D721Med (cell line): ENCODE measurements at regions not wholly inside any gene's neighbourhood (a gene's known extent, or its start where the extent isn't known, plus 50 kb on each side); places are given as distances from the start of the nearest gene placed in this dataset.

Experiments
- DNase-seq: peaks from one replicate; pipeline ENCODE4 v3.0.0; 2011; ENCODE audit warnings: low spot score; ENCODE audit not compliant: insufficient read length
- FAIRE-seq: peaks from 2 replicates; lab custom pipeline; 2011; peaks lifted over from hg19 to GRCh38; lab: Jason Lieb, UNC
- CTCF ChIP-seq: IDR thresholded peaks from 2 replicates; pipeline ENCODE4 v1.5.1; 2012; ENCODE audit warnings: mild to moderate bottlenecking, control low read depth; ENCODE audit not compliant: insufficient read depth; ENCODE audit errors: missing control alignments

- no peak for TF ChIP-seq CTCF
- DNase-seq, result no peak
- no peak for FAIRE-seq
Observed at GRCh38 chr1:163013826-163014600, 55.1 kb upstream of the RGS4 start.

GRCh38 chr1:163006051-163006834, 62.9 kb upstream of the RGS4 start:
- DNase-seq (no peak), FAIRE-seq (peak; percentile 32)

GRCh38 chr1:162997499-162998285, 71.5 kb upstream of the RGS4 start:
- no peak for TF ChIP-seq CTCF
- peak; percentile 64 for FAIRE-seq
- DNase-seq, result no peak

More at GRCh38 chr1:163006051-163006834, 62.9 kb upstream of the RGS4 start:
- no peak for TF ChIP-seq CTCF

GRCh38 chr1:162996261-162996660, 72.9 kb upstream of the RGS4 start:
- DNase-seq (no peak), FAIRE-seq (no peak)
- TF ChIP-seq CTCF, result no peak

- FAIRE-seq, result peak; percentile 70
- TF ChIP-seq CTCF, result no peak
- no peak for DNase-seq
Observed at GRCh38 chr1:162994921-162995320, 74.2 kb upstream of the RGS4 start.

- TF ChIP-seq CTCF, result no peak
- peak; percentile 67 for FAIRE-seq
- DNase-seq, result no peak
Observed at GRCh38 chr1:162993846-162994245, 75.3 kb upstream of the RGS4 start.
